Caco-2 (cell line): ENCODE measurements at regions not wholly inside any gene's neighbourhood (a gene's known extent, or its start where the extent isn't known, plus 50 kb on each side); places are given as distances from the start of the nearest gene placed in this dataset.

Experiments used
- BruUV-seq: library from RNA; stranded (reverse); fragments of 400-500 nt; replicated peaks from 2 replicates; lab custom pipeline; 2021; lab: Mats Ljungman, UMichigan
- CTCF ChIA-PET: fragments of 300-600 bp; sonication (Branson Sonifier 250); formaldehyde crosslinking; loops from one replicate; lab custom pipeline; 2022; ENCODE audit warnings: antibody characterized with exemption; lab: Charles Lee
- POLR2A ChIA-PET: fragments of 300-600 bp; sonication (Branson Sonifier 250); formaldehyde crosslinking; loops from one replicate; lab custom pipeline; 2022; ENCODE audit warnings: antibody characterized with exemption; lab: Charles Lee
- DNase-seq, 2 experiments: peaks; one replicate each; pipeline versions ENCODE4 v3.0.0 to v3.0.0-alpha.2; 2020 to 2022
- H3K27me3 ChIP-seq: replicated peaks from 2 replicates; pipeline ENCODE4 v1.6.0; 2011; ENCODE audit warnings: low read length; ENCODE audit not compliant: control insufficient read depth, insufficient read depth
- H3K36me3 ChIP-seq: 2 replicates; pipeline ENCODE4 v1.5.1; 2011; ENCODE audit warnings: low read length; ENCODE audit not compliant: control insufficient read depth, insufficient read depth
- H3K4me1 ChIP-seq: fragments of 250-450 bp; sonication (Bioruptor Pico); 2 replicates; pipeline ENCODE4 v1.5.1; 2020; ENCODE audit warnings: mild to moderate bottlenecking
- H3K4me3 ChIP-seq: 2 replicates; pipeline ENCODE4 v1.5.1; 2011; ENCODE audit warnings: low read depth, mild to moderate bottlenecking, control low read depth, low read length
- H3K9me3 ChIP-seq: fragments of 250-450 bp; sonication (Bioruptor Pico); 2 replicates; pipeline ENCODE4 v1.5.1; 2020; ENCODE audit warnings: mild to moderate bottlenecking, moderate library complexity
- H3K27ac Mint-ChIP-seq: one replicate; pipeline ENCODE4 v1.8.0; 2022; ENCODE audit warnings: mixed read lengths; ENCODE audit not compliant: unreplicated experiment
- H3K27me3 Mint-ChIP-seq: one replicate; pipeline ENCODE4 v1.8.0; 2022; ENCODE audit warnings: mixed read lengths; ENCODE audit not compliant: insufficient read depth, unreplicated experiment
- H3K36me3 Mint-ChIP-seq: one replicate; pipeline ENCODE4 v1.8.0; 2022; ENCODE audit warnings: mild to moderate bottlenecking, mixed read lengths; ENCODE audit not compliant: insufficient read depth, unreplicated experiment
- H3K4me1 Mint-ChIP-seq: one replicate; pipeline ENCODE4 v1.8.0; 2022; ENCODE audit warnings: low read depth, mixed read lengths; ENCODE audit not compliant: unreplicated experiment
- H3K4me3 Mint-ChIP-seq: one replicate; pipeline ENCODE4 v1.8.0; 2022; ENCODE audit warnings: mild to moderate bottlenecking, moderate library complexity, mixed read lengths; ENCODE audit not compliant: unreplicated experiment
- H3K9me3 Mint-ChIP-seq: one replicate; pipeline ENCODE4 v1.8.0; 2022; ENCODE audit warnings: mixed read lengths; ENCODE audit not compliant: unreplicated experiment
- intact Hi-C: fragments of 100-400 bp; cut with micrococcal nuclease; formaldehyde crosslinking; loops from one replicate; pipeline ENCODE4 v1.10.0; 2022; ENCODE audit not compliant: unreplicated experiment
- TF ChIP-seq, protein P1 (sequence below), 2 experiments: fragments of 200-600 bp in 1 of 2; IDR thresholded peaks; 1 replicate in 1 of 2; 2 replicates in 1 of 2; pipeline versions ENCODE4 v1.5.1 to v1.8.0; 2011 to 2022; ENCODE audit warnings: antibody characterized with exemption in 1 of 2, control low read depth in 1 of 2, inconsistent platforms in 1 of 2, low read depth in 1 of 2, low read length in 1 of 2, mild to moderate bottlenecking in 1 of 2, moderate library complexity in 1 of 2; ENCODE audit not compliant: insufficient read depth in 1 of 2, severe bottlenecking in 1 of 2, unreplicated experiment in 1 of 2

GRCh38 chr2:219906114-219907010, 278.9 kb downstream of the SLC4A3 start:
- Histone ChIP-seq H3K4me1 (no peaks in the 10 kb centered on the region), H3K4me3 (no peak overlapping the region), H3K9me3 (no peaks in the 10 kb centered on the region), H3K36me3 (no peaks in the 10 kb centered on the region), H3K27me3 (no peaks in the 10 kb centered on the region)
- ChIA-PET CTCF (no interaction called here), POLR2A (no interaction called here)
- no TSS peak for BruUV-seq
- TF ChIP-seq, protein P1, sequence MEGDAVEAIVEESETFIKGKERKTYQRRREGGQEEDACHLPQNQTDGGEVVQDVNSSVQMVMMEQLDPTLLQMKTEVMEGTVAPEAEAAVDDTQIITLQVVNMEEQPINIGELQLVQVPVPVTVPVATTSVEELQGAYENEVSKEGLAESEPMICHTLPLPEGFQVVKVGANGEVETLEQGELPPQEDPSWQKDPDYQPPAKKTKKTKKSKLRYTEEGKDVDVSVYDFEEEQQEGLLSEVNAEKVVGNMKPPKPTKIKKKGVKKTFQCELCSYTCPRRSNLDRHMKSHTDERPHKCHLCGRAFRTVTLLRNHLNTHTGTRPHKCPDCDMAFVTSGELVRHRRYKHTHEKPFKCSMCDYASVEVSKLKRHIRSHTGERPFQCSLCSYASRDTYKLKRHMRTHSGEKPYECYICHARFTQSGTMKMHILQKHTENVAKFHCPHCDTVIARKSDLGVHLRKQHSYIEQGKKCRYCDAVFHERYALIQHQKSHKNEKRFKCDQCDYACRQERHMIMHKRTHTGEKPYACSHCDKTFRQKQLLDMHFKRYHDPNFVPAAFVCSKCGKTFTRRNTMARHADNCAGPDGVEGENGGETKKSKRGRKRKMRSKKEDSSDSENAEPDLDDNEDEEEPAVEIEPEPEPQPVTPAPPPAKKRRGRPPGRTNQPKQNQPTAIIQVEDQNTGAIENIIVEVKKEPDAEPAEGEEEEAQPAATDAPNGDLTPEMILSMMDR (IDR thresholded peaks at IDR 0.05; ENCODE audit: insufficient read depth in 1 of 2, low read depth in 1 of 2, low read length in 1 of 2, severe bottlenecking in 1 of 2, unreplicated experiment in 1 of 2) = no peak
- intact Hi-C loops = no loop called here
- H3K9me3 Mint-ChIP-seq = no peaks in the 10 kb centered on the region
- H3K27ac Mint-ChIP-seq = no peak overlapping the region
- DNase-seq = no peak
- H3K4me1 Mint-ChIP-seq = no peaks in the 10 kb centered on the region
- H3K27me3 Mint-ChIP-seq = peaks cover 21% of the 10 kb centered on the region
- H3K4me3 Mint-ChIP-seq = no peak overlapping the region
- no peaks in the 10 kb centered on the region for H3K36me3 Mint-ChIP-seq

DNA sequence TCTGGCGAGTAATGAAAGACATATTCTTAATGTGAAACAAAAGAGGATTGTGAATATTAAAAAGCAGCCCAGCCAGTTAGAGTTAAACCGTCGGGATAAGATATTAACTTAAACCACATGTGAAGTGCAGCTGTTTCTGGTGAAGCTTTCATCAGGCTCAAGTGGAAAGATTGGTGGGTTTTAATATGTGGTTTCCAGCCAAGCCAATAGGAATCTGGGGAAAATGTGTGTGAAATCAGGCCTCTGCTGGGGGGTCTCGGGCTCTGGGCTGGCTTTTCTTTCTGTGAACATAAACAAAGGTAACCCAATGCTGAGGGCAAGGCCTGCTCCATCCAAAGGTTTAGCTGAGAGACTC, 279.6 kb downstream of the SLC4A3 start:
- BruUV-seq = no TSS peak
- Histone ChIP-seq H3K36me3 (no peaks in the 10 kb centered on the region), H3K4me3 (no peak overlapping the region), H3K4me1 (no peaks in the 10 kb centered on the region), H3K27me3 (no peaks in the 10 kb centered on the region), H3K9me3 (no peaks in the 10 kb centered on the region)
- intact Hi-C loops = no loop called here
- CTCF ChIA-PET = no interaction called here
- TF ChIP-seq, protein P1 (IDR thresholded peaks at IDR 0.05; ENCODE audit: insufficient read depth in 1 of 2, low read depth in 1 of 2, low read length in 1 of 2, severe bottlenecking in 1 of 2, unreplicated experiment in 1 of 2) = no peak
- H3K36me3 Mint-ChIP-seq = no peaks in the 10 kb centered on the region
- no peaks in the 10 kb centered on the region for H3K4me1 Mint-ChIP-seq
- H3K27me3 Mint-ChIP-seq = peaks cover 21% of the 10 kb centered on the region
- POLR2A ChIA-PET = no interaction called here
- DNase-seq = no peak
- H3K27ac Mint-ChIP-seq = no peak overlapping the region
- no peaks in the 10 kb centered on the region for H3K9me3 Mint-ChIP-seq
- no peak overlapping the region for H3K4me3 Mint-ChIP-seq

DNA sequence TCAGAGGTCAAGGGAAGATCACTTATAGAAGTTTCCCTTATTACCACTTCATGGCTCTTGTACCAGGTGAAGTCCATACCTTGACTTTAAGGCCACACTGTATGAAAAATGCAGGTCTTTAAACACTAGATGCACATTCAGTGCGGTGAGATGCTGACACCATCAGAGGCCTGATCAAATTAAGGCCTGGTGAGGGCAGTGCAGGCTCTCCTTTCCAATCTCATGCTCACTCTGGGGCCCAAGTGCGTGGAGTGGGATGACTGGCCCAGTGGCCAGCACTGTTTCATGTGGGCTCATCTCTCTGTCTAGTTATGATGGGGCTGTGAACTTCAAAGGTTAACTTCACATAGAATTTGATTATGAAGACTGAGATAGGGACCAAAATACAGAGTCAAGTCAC, 281.1 kb downstream of the SLC4A3 start:
- CTCF ChIA-PET = no interaction called here
- Histone ChIP-seq H3K36me3 (no peaks in the 10 kb centered on the region), H3K9me3 (no peaks in the 10 kb centered on the region), H3K27me3 (no peaks in the 10 kb centered on the region), H3K4me3 (no peak overlapping the region), H3K4me1 (no peaks in the 10 kb centered on the region)
- Mint-ChIP-seq H3K4me1 (no peaks in the 10 kb centered on the region), H3K4me3 (no peak overlapping the region), H3K27me3 (peaks cover 19% of the 10 kb centered on the region), H3K27ac (no peak overlapping the region), H3K36me3 (no peaks in the 10 kb centered on the region), H3K9me3 (no peaks in the 10 kb centered on the region)
- TF ChIP-seq, protein P1 (IDR thresholded peaks at IDR 0.05; ENCODE audit: insufficient read depth in 1 of 2, low read depth in 1 of 2, low read length in 1 of 2, severe bottlenecking in 1 of 2, unreplicated experiment in 1 of 2) = no peak
- POLR2A ChIA-PET = no interaction called here
- no peak for DNase-seq
- intact Hi-C loops = no loop called here
- no TSS peak for BruUV-seq
